IPS DF 4.7 (cell line): ENCODE measurements at regions not wholly inside any gene's neighbourhood (a gene's known extent, or its start where the extent isn't known, plus 50 kb on each side); places are given as distances from the start of the nearest gene placed in this dataset.
"Not testable (repeated sequence)": the region's sequence is repeated elsewhere in the genome, so short reads cannot be mapped to it uniquely, and the experiment has no call there.

Experiments used
- DNase-seq: peaks from one replicate; pipeline ENCODE4 v3.0.0-alpha.2; 2013; ENCODE audit warnings: low spot score; ENCODE audit errors: extremely low read depth

GRCh38 chr9:759541-759940, 82.0 kb upstream of the DMRT1 start:
- no peak for DNase-seq

- DNase-seq, result no peak
These were observed 81.3 kb upstream of the DMRT1 start for GRCh38 chr9:759983-760736.

GRCh38 chr9:761176-761792, 80.2 kb upstream of the DMRT1 start:
- no peak for DNase-seq

GRCh38 chr9:761793-762560, 79.5 kb upstream of the DMRT1 start:
- no peak for DNase-seq

GRCh38 chr9:763692-764091, 77.8 kb upstream of the DMRT1 start:
- no peak for DNase-seq

- DNase-seq, result peak; percentile 91
These were observed 77.4 kb upstream of the DMRT1 start for GRCh38 chr9:764105-764524.

GRCh38 chr9:764986-765385, 76.5 kb upstream of the DMRT1 start:
- no peak for DNase-seq

GRCh38 chr9:767061-767561, 74.4 kb upstream of the DMRT1 start:
- not testable (repeated sequence) for DNase-seq

- no peak for DNase-seq
These were observed 65.4 kb upstream of the DMRT1 start for GRCh38 chr9:776086-776485.

- no peak for DNase-seq
These were observed 63.5 kb upstream of the DMRT1 start for GRCh38 chr9:777978-778377.

GRCh38 chr9:784202-784601, 57.3 kb upstream of the DMRT1 start:
- DNase-seq, result no peak

- DNase-seq, result no peak
These were observed 56.6 kb upstream of the DMRT1 start for GRCh38 chr9:784916-785315.

GRCh38 chr9:785997-786396, 55.5 kb upstream of the DMRT1 start:
- no peak for DNase-seq

GRCh38 chr9:786405-786804, 55.1 kb upstream of the DMRT1 start:
- no peak for DNase-seq

GRCh38 chr9:788777-789176, 52.7 kb upstream of the DMRT1 start:
- no peak for DNase-seq
